Esophagus squamous epithelium (tissue), 5 donors: ENCODE measurements at regions not wholly inside any gene's neighbourhood (a gene's known extent, or its start where the extent isn't known, plus 50 kb on each side); places are given as distances from the start of the nearest gene placed in this dataset.

Source experiments
- DNase-seq: peaks from one replicate; lab custom pipeline; 2025; lab: John Stamatoyannopoulos, UW
- H3K27ac ChIP-seq, 4 donors: fragments of 200-600 bp; sonication (generic); one replicate each; pipeline ENCODE4 v1.5.1; 2016 to 2019; ENCODE audit warnings: mild to moderate bottlenecking in 1 of 4
- H3K27me3 ChIP-seq, 4 donors: fragments of 200-600 bp; sonication (generic); 1 replicate in 3 of 4; 2 replicates in 1 of 4; pipeline versions ENCODE4 v1.5.1 to v1.6.0; 2017 to 2021; ENCODE audit warnings: antibody characterized with exemption in 1 of 4
- H3K36me3 ChIP-seq, 3 donors: fragments of 200-600 bp; sonication (generic); one replicate each; pipeline ENCODE4 v1.5.1; 2016 to 2019
- H3K4me1 ChIP-seq, 3 donors: fragments of 200-600 bp; sonication (generic); one replicate each; pipeline ENCODE4 v1.5.1; 2017 to 2019
- H3K4me3 ChIP-seq, 4 donors: fragments of 200-600 bp; sonication (generic); 1 replicate in 3 of 4; 2 replicates in 1 of 4; pipeline ENCODE4 v1.5.1; 2016 to 2019; ENCODE audit warnings: mild to moderate bottlenecking in 2 of 4, moderate library complexity in 1 of 4
- H3K9me3 ChIP-seq, 3 donors: fragments of 200-600 bp; sonication (generic); one replicate each; pipeline ENCODE4 v1.5.1; 2016 to 2019
- CTCF ChIP-seq, 6 experiments: fragments of 450-650 bp in 4 of 6; fragments of 200-600 bp in 2 of 6; sonication (generic) in 2 of 6; IDR thresholded peaks; one replicate each; pipeline ENCODE4 v1.5.1; 2016 to 2019; ENCODE audit warnings: antibody characterized with exemption in 6 of 6, mild to moderate bottlenecking in 4 of 6, moderate library complexity in 4 of 6
- POLR2A ChIP-seq, 4 donors: fragments of 450-650 bp; IDR thresholded peaks; one replicate each; pipeline ENCODE4 v1.6.1; 2017; ENCODE audit warnings: antibody characterized with exemption in 4 of 4, mild to moderate bottlenecking in 4 of 4, moderate library complexity in 3 of 4
- WGBS, 2 donors: methylation state at CpG; one replicate each; pipeline ENCODE4 v1.1.5; 2018; 5-methylcytosine and 5-hydroxymethylcytosine counted together
- intact Hi-C: fragments of 100-400 bp; cut with DNase I; formaldehyde crosslinking; loops from one replicate; pipeline ENCODE4 v1.15.0; 2022
- donor health status: DM: yes; HTN: yes; CAD: no.

DNA sequence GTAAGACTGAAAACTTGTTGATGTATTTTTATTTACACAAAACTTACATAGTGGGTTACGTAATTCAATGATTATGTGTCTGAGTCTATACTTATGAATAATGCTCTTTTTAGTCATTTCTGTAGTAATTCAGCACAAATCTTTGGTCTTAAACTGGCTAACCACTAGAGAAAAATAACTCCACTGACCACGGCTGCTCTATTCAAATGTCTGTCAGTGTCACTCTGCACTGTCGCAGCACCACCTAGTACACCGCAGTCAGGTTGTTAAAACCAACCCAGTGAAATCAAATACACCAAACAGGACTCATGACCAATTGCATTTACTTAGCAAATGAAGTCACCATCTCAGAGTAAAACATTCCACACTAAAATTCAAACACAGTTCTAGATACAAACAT, 93.5 kb upstream of the CCDC28A start:
- no peaks in the 10 kb centered on the region for H3K27me3 ChIP-seq
- TF ChIP-seq CTCF (IDR thresholded peaks at IDR 0.05), result no peak
- TF ChIP-seq POLR2A (IDR thresholded peaks at IDR 0.05), result no peak
- H3K36me3 ChIP-seq, result no peaks in the 10 kb centered on the region
- H3K9me3 ChIP-seq, result no peaks in the 10 kb centered on the region
- peaks cover 8 to 51% (median 22%) of the 10 kb centered on the region in 3 donors for H3K4me1 ChIP-seq
- no peak for DNase-seq
- intact Hi-C loops, result no loop called here
- H3K4me3 ChIP-seq, result no peak overlapping the region
- H3K27ac ChIP-seq, result no peak overlapping the region
- WGBS, 2 donors, result 91% methylated on average over 4 of the region's 4 CpGs

DNA sequence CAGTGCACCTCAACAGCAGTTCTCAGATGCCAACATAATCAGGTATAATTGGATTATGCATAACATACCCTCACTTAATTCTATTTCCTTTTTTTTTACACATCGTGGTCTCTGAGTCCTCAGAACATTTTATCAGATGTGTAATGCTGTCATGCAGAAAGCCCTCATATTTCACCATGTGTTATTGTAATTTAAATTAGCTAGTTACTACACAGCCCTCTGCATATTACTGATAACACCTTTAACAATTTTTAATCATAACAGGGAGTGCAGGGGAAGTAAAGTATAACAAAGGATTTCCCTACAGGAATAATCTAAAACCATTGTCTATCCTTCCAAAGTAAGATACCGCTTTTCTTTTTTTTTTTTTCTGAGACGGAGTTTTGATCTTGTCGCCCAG, 91.9 kb upstream of the CCDC28A start:
- intact Hi-C loops, result no loop called here
- TF ChIP-seq CTCF (IDR thresholded peaks at IDR 0.05) (no peak), POLR2A (IDR thresholded peaks at IDR 0.05) (no peak)
- Histone ChIP-seq H3K4me1 (peaks cover 8 to 64% (median 22%) of the 10 kb centered on the region in 3 donors), H3K36me3 (no peaks in the 10 kb centered on the region), H3K27ac (peak overlapping the region in 2 of 4 donors; percentile 85 to 87), H3K4me3 (no peak overlapping the region), H3K9me3 (no peaks in the 10 kb centered on the region), H3K27me3 (no peaks in the 10 kb centered on the region)
- no peak for DNase-seq
- WGBS, 2 donors, result 70 to 76% methylated on average over 4 of the region's 4 CpGs

DNA sequence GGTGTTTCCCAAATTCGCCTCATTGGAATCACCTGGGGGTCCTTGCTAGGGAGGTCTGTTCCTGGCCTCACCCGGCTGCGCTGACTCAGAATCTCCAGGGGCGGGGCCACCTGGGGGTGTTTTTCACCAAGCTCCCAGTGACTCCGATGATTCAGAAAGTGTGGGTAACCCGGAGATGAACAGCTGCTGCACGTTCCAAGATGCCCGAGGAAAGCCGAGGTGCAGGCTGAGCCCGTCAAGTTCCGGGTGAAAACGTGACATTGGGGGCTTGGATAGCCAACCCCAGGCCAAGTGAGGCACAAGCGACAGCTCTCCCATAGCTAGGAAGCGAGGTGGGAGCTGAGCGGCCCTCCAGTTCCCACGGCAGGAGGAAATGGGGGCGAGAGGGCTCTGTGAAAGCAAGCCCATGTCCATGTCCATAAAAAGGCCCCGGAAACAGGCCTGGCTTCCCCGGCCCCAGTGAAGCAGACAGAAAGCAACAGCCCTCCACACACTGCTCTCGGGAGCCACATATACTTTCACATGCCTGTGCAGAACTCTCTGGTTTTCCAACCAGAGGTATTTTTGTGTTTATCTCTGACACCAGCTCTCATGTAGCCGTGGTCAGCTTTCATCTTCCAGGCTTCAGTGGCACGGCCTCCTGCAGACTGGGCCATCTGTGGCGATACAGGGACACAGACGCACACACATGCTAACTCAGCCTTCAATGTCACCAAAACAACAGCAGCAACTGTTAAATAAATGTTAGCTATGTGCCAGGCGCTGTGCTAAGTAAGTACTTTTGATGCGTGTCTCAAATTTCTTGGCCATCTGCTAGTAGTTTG, 90.7 kb upstream of the CCDC28A start:
- H3K4me3 ChIP-seq, result peak overlapping the region in 1 of 4 donors; percentile 44
- no peak for DNase-seq
- peak overlapping the region; percentile 79 to 87 (median 83) for H3K27ac ChIP-seq
- H3K27me3 ChIP-seq, result no peaks in the 10 kb centered on the region
- H3K36me3 ChIP-seq, result no peaks in the 10 kb centered on the region
- TF ChIP-seq POLR2A (IDR thresholded peaks at IDR 0.05), result no peak
- no peak for TF ChIP-seq CTCF (IDR thresholded peaks at IDR 0.05)
- intact Hi-C loops, result no loop called here
- no peaks in the 10 kb centered on the region for H3K9me3 ChIP-seq
- 38 to 42% methylated on average over 11 to 18 of the region's 26 CpGs for WGBS, 2 donors
- peaks cover 8 to 53% (median 22%) of the 10 kb centered on the region in 3 donors for H3K4me1 ChIP-seq

- 27 to 51% methylated on average over 2 of the region's 2 CpGs for WGBS, 2 donors
- peak overlapping the region in 3 of 4 donors; percentile 79 to 87 (median 85) for H3K27ac ChIP-seq
These were observed 88.3 kb upstream of the CCDC28A start for GRCh38 chr6:138685257-138685656.

More at GRCh38 chr6:138685257-138685656, 88.3 kb upstream of the CCDC28A start:
- TF ChIP-seq POLR2A (IDR thresholded peaks at IDR 0.05), result no peak
- no peak for TF ChIP-seq CTCF (IDR thresholded peaks at IDR 0.05)
- no peaks in the 10 kb centered on the region for H3K9me3 ChIP-seq
- intact Hi-C loops, result no loop called here
- H3K36me3 ChIP-seq, result no peaks in the 10 kb centered on the region
- H3K27me3 ChIP-seq, result no peaks in the 10 kb centered on the region
- no peak for DNase-seq
- H3K4me1 ChIP-seq, result peaks cover 20 to 77% (median 22%) of the 10 kb centered on the region in 3 donors
- H3K4me3 ChIP-seq, result no peak overlapping the region
